GM23338 (cell line): ENCODE measurements at regions not wholly inside any gene's neighbourhood (a gene's known extent, or its start where the extent isn't known, plus 50 kb on each side); places are given as distances from the start of the nearest gene placed in this dataset.

ENCODE experiments used
- ATAC-seq: fragments of 200-7000 bp; cut with Tn5 transposase; 3 replicates; pipeline ENCODE4 v1.9.1; 2020
- DNase-seq: peaks from one replicate; pipeline ENCODE4 v3.0.0-alpha.2; 2015; ENCODE audit warnings: low spot score
- H2AFZ ChIP-seq: fragments of 200-600 bp; sonication (generic); 2 replicates; pipeline ENCODE4 v1.8.0; 2016; ENCODE audit warnings: antibody characterized with exemption, mild to moderate bottlenecking, moderate library complexity
- H3F3A ChIP-seq: fragments of 200-600 bp; sonication (generic); replicated peaks from 2 replicates; pipeline ENCODE4 v1.8.0; 2017; ENCODE audit warnings: antibody characterized with exemption, mixed run types, low read depth
- H3K27ac ChIP-seq: fragments of 200-600 bp; sonication (generic); 2 replicates; pipeline ENCODE4 v1.6.1; 2016; ENCODE audit warnings: low read depth
- H3K27me3 ChIP-seq: fragments of 200-600 bp; sonication (generic); 2 replicates; pipeline ENCODE4 v1.8.0; 2016; ENCODE audit warnings: mild to moderate bottlenecking, mixed run types, moderate library complexity; ENCODE audit not compliant: insufficient read depth
- H3K36me3 ChIP-seq: fragments of 200-600 bp; sonication (generic); 2 replicates; pipeline ENCODE4 v1.8.0; 2016; ENCODE audit warnings: mild to moderate bottlenecking; ENCODE audit not compliant: insufficient read depth
- H3K4me1 ChIP-seq: fragments of 200-600 bp; sonication (generic); 2 replicates; pipeline ENCODE4 v1.8.0; 2016; ENCODE audit warnings: mild to moderate bottlenecking, moderate library complexity; ENCODE audit not compliant: insufficient read depth
- H3K4me2 ChIP-seq: fragments of 200-600 bp; sonication (generic); 2 replicates; pipeline ENCODE4 v1.7.1; 2017; ENCODE audit warnings: mixed run types
- H3K4me3 ChIP-seq: fragments of 200-600 bp; sonication (generic); 2 replicates; pipeline ENCODE4 v1.6.1; 2016; ENCODE audit warnings: mixed run types
- H3K79me2 ChIP-seq: fragments of 200-600 bp; sonication (generic); replicated peaks from 2 replicates; pipeline ENCODE4 v1.8.0; 2017; ENCODE audit warnings: mild to moderate bottlenecking; ENCODE audit not compliant: insufficient read depth
- H3K9me2 ChIP-seq: fragments of 200-600 bp; sonication (generic); 2 replicates; pipeline ENCODE4 v1.8.0; 2017; ENCODE audit not compliant: insufficient read depth
- H4K20me1 ChIP-seq: fragments of 200-600 bp; sonication (generic); replicated peaks from 2 replicates; pipeline ENCODE4 v1.8.0; 2017; ENCODE audit warnings: mild to moderate bottlenecking; ENCODE audit not compliant: insufficient read depth
- H3K27ac Mint-ChIP-seq: 2 replicates; pipeline ENCODE4 v1.8.0; 2020; ENCODE audit warnings: inconsistent platforms, mild to moderate bottlenecking, moderate library complexity, mixed read lengths
- H3K27me3 Mint-ChIP-seq: 3 replicates; pipeline ENCODE4 v1.8.0; 2022; ENCODE audit warnings: low read depth, mild to moderate bottlenecking, moderate library complexity, mixed read lengths, inconsistent platforms; ENCODE audit not compliant: insufficient read depth, poor library complexity
- H3K36me3 Mint-ChIP-seq: 3 replicates; pipeline ENCODE4 v1.8.0; 2021; ENCODE audit warnings: low read depth, mild to moderate bottlenecking, inconsistent platforms, moderate library complexity, mixed read lengths
- H3K4me1 Mint-ChIP-seq: 3 replicates; pipeline ENCODE4 v1.8.0; 2020; ENCODE audit warnings: mild to moderate bottlenecking, inconsistent platforms, mixed read lengths
- H3K4me3 Mint-ChIP-seq: 3 replicates; pipeline ENCODE4 v1.8.0; 2021; ENCODE audit warnings: moderate library complexity, mild to moderate bottlenecking, inconsistent platforms, mixed read lengths
- H3K9me3 Mint-ChIP-seq: 3 replicates; pipeline ENCODE4 v1.8.0; 2020; ENCODE audit warnings: moderate library complexity, mild to moderate bottlenecking, inconsistent platforms, mixed read lengths
- CREB1 ChIP-seq: fragments of 250-450 bp; sonication (Bioruptor Pico); IDR thresholded peaks from 2 replicates; pipeline ENCODE4 v1.5.0; 2020; ENCODE audit warnings: low read depth, mild to moderate bottlenecking, moderate library complexity
- CTCF ChIP-seq, 2 experiments: fragments of 200-600 bp in 1 of 2; sonication (generic) in 1 of 2; conservative IDR thresholded peaks; 2 replicates each; pipeline versions ENCODE4 v1.5.1 to v1.6.1; 2016 to 2017; ENCODE audit warnings: antibody characterized with exemption in 2 of 2, low read depth in 2 of 2, mild to moderate bottlenecking in 2 of 2, moderate library complexity in 1 of 2
- ETS1 ChIP-seq: IDR thresholded peaks from 2 replicates; pipeline ENCODE4 v1.6.1; 2016; ENCODE audit warnings: antibody characterized with exemption
- EZH2 ChIP-seq: fragments of 200-600 bp; sonication (generic); IDR thresholded peaks from one replicate; pipeline ENCODE4 v1.8.0; 2017; ENCODE audit warnings: antibody characterized with exemption, mild to moderate bottlenecking, low read depth; ENCODE audit not compliant: unreplicated experiment
- EZH2phosphoT487 ChIP-seq: fragments of 200-600 bp; sonication (generic); IDR thresholded peaks from one replicate; pipeline ENCODE4 v1.8.1; 2018; ENCODE audit warnings: antibody characterized with exemption; ENCODE audit not compliant: unreplicated experiment
- JUNB ChIP-seq: IDR thresholded peaks from one replicate; pipeline ENCODE4 v1.6.1; 2016; ENCODE audit warnings: antibody characterized with exemption; ENCODE audit not compliant: unreplicated experiment
- NANOG ChIP-seq: IDR thresholded peaks from 2 replicates; pipeline ENCODE4 v1.6.1; 2016; ENCODE audit warnings: antibody characterized with exemption, borderline replicate concordance
- POLR2AphosphoS5 ChIP-seq: IDR thresholded peaks from 2 replicates; pipeline ENCODE4 v1.6.1; 2016; ENCODE audit warnings: antibody characterized with exemption, low read depth
- REST ChIP-seq: IDR thresholded peaks from one replicate; pipeline ENCODE4 v1.6.1; 2018; ENCODE audit warnings: antibody characterized with exemption; ENCODE audit not compliant: unreplicated experiment
- STAT1 ChIP-seq: IDR thresholded peaks from one replicate; pipeline ENCODE4 v1.6.1; 2016; ENCODE audit warnings: antibody characterized with exemption; ENCODE audit not compliant: unreplicated experiment
- ZNF114 ChIP-seq: fragments of 250-450 bp; sonication (Bioruptor Pico); IDR thresholded peaks from 2 replicates; pipeline ENCODE4 v1.5.0; 2020; ENCODE audit warnings: mild to moderate bottlenecking, moderate library complexity
- ZNF331 ChIP-seq: fragments of 250-450 bp; sonication (Bioruptor Pico); IDR thresholded peaks from 2 replicates; pipeline ENCODE4 v1.5.0; 2020; ENCODE audit warnings: low read depth, mild to moderate bottlenecking, moderate library complexity
- ZNF462 ChIP-seq: fragments of 250-450 bp; sonication (Bioruptor Pico); IDR thresholded peaks from 2 replicates; pipeline ENCODE4 v1.5.0; 2020; ENCODE audit warnings: mild to moderate bottlenecking, moderate library complexity

GRCh38 chr15:39462691-39463090, 118.2 kb upstream of the THBS1 start:
- Mint-ChIP-seq H3K4me1 (no peaks in the 10 kb centered on the region), H3K4me3 (no peak overlapping the region), H3K36me3 (no peaks in the 10 kb centered on the region), H3K9me3 (no peaks in the 10 kb centered on the region), H3K27me3 (peaks cover 3% of the 10 kb centered on the region), H3K27ac (no peak overlapping the region)
- Histone ChIP-seq H2AFZ (no peak overlapping the region), H3K4me1 (no peaks in the 10 kb centered on the region), H3K4me2 (no peak overlapping the region), H3K9me2 (peaks cover 10% of the 10 kb centered on the region; the same call in 1 of the 2 replicates), H3K27me3 (no peaks in the 10 kb centered on the region), H4K20me1 (no peaks in the 10 kb centered on the region), H3K79me2 (no peaks in the 10 kb centered on the region), H3F3A (no peaks in the 10 kb centered on the region), H3K4me3 (no peak overlapping the region), H3K36me3 (no peaks in the 10 kb centered on the region), H3K27ac (no peak overlapping the region)
- no peak for TF ChIP-seq POLR2AphosphoS5
- TF ChIP-seq EZH2, result no peak
- TF ChIP-seq JUNB, result no peak
- no peak for TF ChIP-seq NANOG
- TF ChIP-seq EZH2phosphoT487, result no peak
- TF ChIP-seq ZNF114 (CRISPR knock-in tag), result no peak
- TF ChIP-seq ZNF462 (CRISPR knock-in tag), result no peak
- TF ChIP-seq REST, result no peak
- no peak for TF ChIP-seq ZNF331
- no peak for TF ChIP-seq STAT1
- no peak for TF ChIP-seq ETS1
- no peak for TF ChIP-seq CTCF (conservative IDR thresholded peaks at IDR 0.05; ENCODE audit: low read depth in 2 of 2)
- TF ChIP-seq CREB1, result no peak
- DNase-seq (no peak), ATAC-seq (no peak)
